ENCODE measurements at regions not wholly inside any gene's neighbourhood (a gene's known extent, or its start where the extent isn't known, plus 50 kb on each side); places are given as distances from the start of the nearest gene placed in this dataset.

DNA sequence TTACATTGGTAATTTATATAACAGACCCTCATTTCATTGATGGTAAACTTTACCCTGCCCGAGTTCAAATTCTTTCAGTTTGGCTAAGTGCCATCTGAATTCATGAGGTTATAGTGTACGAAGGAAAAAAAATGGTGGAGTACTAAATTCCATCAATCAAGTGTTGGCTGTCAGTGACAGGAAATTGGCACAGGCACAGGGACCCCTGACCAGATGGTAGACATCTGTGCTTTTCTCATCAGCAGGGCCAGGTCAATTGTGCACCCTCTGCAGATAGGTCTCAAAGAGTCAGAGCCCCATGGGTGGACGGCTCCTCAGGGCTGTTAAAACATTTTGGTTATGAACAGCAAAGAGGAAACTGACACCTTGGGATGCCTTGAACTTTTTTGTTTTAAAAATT, 439.2 kb downstream of the SETBP1 start:
- no peaks in the 10 kb centered on the region for H3K4me1 ChIP-seq (ENCODE audit: control insufficient read depth in 1 of 2, insufficient read depth in 1 of 2, low read depth in 1 of 2, low read length in 1 of 2)
- no peaks in the 10 kb centered on the region for H3K9me3 ChIP-seq
- H3K27me3 ChIP-seq, result no peaks in the 10 kb centered on the region
- H3K36me3 ChIP-seq, result no peaks in the 10 kb centered on the region
- no peak for TF ChIP-seq CTCF (IDR thresholded peaks at IDR 0.05)
- H3K4me3 ChIP-seq (ENCODE audit: low read depth in 1 of 2, low read length in 1 of 2), result no peak overlapping the region
- H3K27ac ChIP-seq, result no peak overlapping the region

- H3K36me3 ChIP-seq, result no peaks in the 10 kb centered on the region
- no peaks in the 10 kb centered on the region for H3K27me3 ChIP-seq
- TF ChIP-seq CTCF (IDR thresholded peaks at IDR 0.05), result no peak
- no peak overlapping the region for H3K4me3 ChIP-seq (ENCODE audit: low read depth in 1 of 2, low read length in 1 of 2)
- no peaks in the 10 kb centered on the region for H3K9me3 ChIP-seq
- no peak overlapping the region for H3K27ac ChIP-seq
- no peaks in the 10 kb centered on the region for H3K4me1 ChIP-seq (ENCODE audit: control insufficient read depth in 1 of 2, insufficient read depth in 1 of 2, low read depth in 1 of 2, low read length in 1 of 2)
Observed at GRCh38 chr18:45121146-45121545, 440.5 kb downstream of the SETBP1 start.

- no peaks in the 10 kb centered on the region for H3K9me3 ChIP-seq
Observed at GRCh38 chr18:45122506-45122905, 441.8 kb downstream of the SETBP1 start.

DNA sequence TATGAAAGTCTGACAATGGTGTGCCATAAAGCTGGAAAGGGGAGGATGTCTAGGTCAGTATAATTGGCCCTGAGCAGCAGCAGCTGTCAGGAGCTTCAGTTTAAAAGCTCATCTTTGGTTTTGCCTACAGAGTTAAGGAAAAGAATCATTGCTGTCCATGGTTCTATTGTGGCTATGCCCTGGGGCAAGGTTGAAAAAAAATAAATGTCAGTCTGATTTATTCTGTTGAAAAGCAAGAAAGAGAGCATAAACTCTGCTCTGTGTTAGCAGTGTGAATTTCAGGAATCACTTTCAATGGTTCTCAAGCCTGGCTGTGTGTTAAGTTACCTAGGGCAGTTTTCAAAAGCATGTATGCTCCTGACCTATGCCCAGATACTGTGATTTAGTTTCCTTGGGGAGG, 446.7 kb downstream of the SETBP1 start:
- Histone ChIP-seq H3K36me3 (no peaks in the 10 kb centered on the region), H3K4me1 (ENCODE audit: control insufficient read depth in 1 of 2, insufficient read depth in 1 of 2, low read depth in 1 of 2, low read length in 1 of 2) (no peaks in the 10 kb centered on the region), H3K9me3 (no peaks in the 10 kb centered on the region), H3K27me3 (no peaks in the 10 kb centered on the region), H3K4me3 (ENCODE audit: low read depth in 1 of 2, low read length in 1 of 2) (no peak overlapping the region), H3K27ac (no peak overlapping the region)
- no peak for TF ChIP-seq CTCF (IDR thresholded peaks at IDR 0.05)

More at GRCh38 chr18:45122506-45122905, 441.8 kb downstream of the SETBP1 start:
- no peaks in the 10 kb centered on the region for H3K27me3 ChIP-seq
- no peaks in the 10 kb centered on the region for H3K36me3 ChIP-seq
- no peak for TF ChIP-seq CTCF (IDR thresholded peaks at IDR 0.05)
- no peak overlapping the region for H3K4me3 ChIP-seq (ENCODE audit: low read depth in 1 of 2, low read length in 1 of 2)
- H3K27ac ChIP-seq, result no peak overlapping the region
- H3K4me1 ChIP-seq (ENCODE audit: control insufficient read depth in 1 of 2, insufficient read depth in 1 of 2, low read depth in 1 of 2, low read length in 1 of 2), result no peaks in the 10 kb centered on the region

- TF ChIP-seq CTCF (IDR thresholded peaks at IDR 0.05), result no peak
- Histone ChIP-seq H3K36me3 (no peaks in the 10 kb centered on the region), H3K27ac (no peak overlapping the region), H3K4me1 (ENCODE audit: control insufficient read depth in 1 of 2, insufficient read depth in 1 of 2, low read depth in 1 of 2, low read length in 1 of 2) (no peaks in the 10 kb centered on the region), H3K9me3 (no peaks in the 10 kb centered on the region), H3K4me3 (ENCODE audit: low read depth in 1 of 2, low read length in 1 of 2) (no peak overlapping the region), H3K27me3 (no peaks in the 10 kb centered on the region)
Observed at GRCh38 chr18:45133276-45133675, 452.6 kb downstream of the SETBP1 start.

Data from neutrophil (primary cell).